ENCODE measurements at regions not wholly inside any gene's neighbourhood (a gene's known extent, or its start where the extent isn't known, plus 50 kb on each side); places are given as distances from the start of the nearest gene placed in this dataset.
"Not testable (repeated sequence)": the region's sequence is repeated elsewhere in the genome, so short reads cannot be mapped to it uniquely, and the experiment has no call there.

DNA sequence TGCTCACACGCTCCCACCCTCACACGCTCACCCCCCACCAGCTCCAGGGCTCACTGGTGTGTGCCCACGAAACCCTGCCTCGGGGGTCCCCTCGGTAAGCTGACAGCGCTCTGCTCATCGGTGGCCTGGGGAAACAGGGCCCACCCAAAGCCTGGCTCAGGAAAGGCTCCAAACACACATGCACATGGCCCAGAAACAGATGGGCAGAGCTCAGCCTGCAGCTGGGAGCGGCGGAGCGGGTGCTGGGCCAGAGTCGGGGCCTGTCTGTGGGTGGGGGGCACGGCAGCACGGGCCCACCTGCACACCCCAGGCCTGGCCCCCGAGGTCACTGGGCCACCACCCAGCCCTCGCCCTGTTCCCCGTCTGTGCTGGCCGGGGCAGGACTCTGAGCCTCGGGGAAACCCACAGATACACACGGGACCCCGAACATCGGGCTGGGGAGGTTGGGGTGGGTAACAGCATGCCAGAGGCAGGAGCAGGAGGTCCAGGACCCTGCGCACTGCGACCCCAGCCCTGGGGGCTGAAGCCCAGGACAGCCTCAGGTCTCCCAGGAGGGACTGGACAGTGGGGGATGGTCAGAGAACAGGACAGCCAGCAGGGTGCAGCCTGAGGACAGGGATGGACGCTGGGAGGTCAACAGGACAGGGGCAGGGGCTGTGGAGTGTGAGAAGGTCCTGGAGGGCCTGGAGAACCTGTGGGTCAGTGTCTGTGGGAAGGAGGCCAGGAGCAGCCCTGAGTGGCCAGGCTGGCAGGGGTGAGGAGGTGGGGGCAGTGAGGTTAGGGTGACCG is 165.1 kb downstream of the TMEM121 start:
- H3K4ac ChIP-seq (replicated peaks; ENCODE audit: insufficient read length, low read depth, low read length); H4K91ac ChIP-seq (replicated peaks; ENCODE audit: insufficient read length, low read length); H3K9ac ChIP-seq (replicated peaks in 1 of 4; ENCODE audit: extremely low read depth in 1 of 4, low read depth in 3 of 4, low read length in 3 of 4); H2AK5ac ChIP-seq (ENCODE audit: low read depth, low read length); H3K4me3 ChIP-seq (ENCODE audit: extremely low read depth in 1 of 4, insufficient read depth in 2 of 4, low read depth in 3 of 4, low read length in 4 of 4); H3K79me1 ChIP-seq (ENCODE audit: low read depth, low read length); H2BK12ac ChIP-seq (ENCODE audit: low read depth, low read length); H3K36me3 ChIP-seq (ENCODE audit: control insufficient read depth in 2 of 4, insufficient read depth in 4 of 4, low read length in 3 of 4); H2BK20ac ChIP-seq (ENCODE audit: low read length); CTCF ChIA-PET (ENCODE audit: partially characterized antibody); H2AFZ ChIP-seq (ENCODE audit: low read length); POLR2A ChIA-PET (ENCODE audit: partially characterized antibody); H3K4me1 ChIP-seq (replicated peaks in 1 of 4; ENCODE audit: control insufficient read depth in 3 of 4, insufficient read depth in 4 of 4, low read length in 3 of 4); FAIRE-seq; DNase-seq (ENCODE audit: low read depth in 1 of 2, low spot score in 2 of 2); H3K27me3 ChIP-seq (replicated peaks in 1 of 4; ENCODE audit: control insufficient read depth in 3 of 4, extremely low read depth in 1 of 4, insufficient read depth in 3 of 4, low read length in 3 of 4); H3K18ac ChIP-seq (ENCODE audit: extremely low read depth, low read length); H3K23ac ChIP-seq (ENCODE audit: insufficient read length); H3K14ac ChIP-seq (ENCODE audit: insufficient read length); H3K27ac ChIP-seq (ENCODE audit: low read depth, low read length); H4K8ac ChIP-seq (ENCODE audit: extremely low read depth, insufficient read depth, low read length); H4K5ac ChIP-seq (ENCODE audit: insufficient read length, low read depth, low read length); H4K20me1 ChIP-seq (replicated peaks in 1 of 2; ENCODE audit: control insufficient read depth in 1 of 2, insufficient read depth in 2 of 2, low read length in 2 of 2); H2BK120ac ChIP-seq (replicated peaks; ENCODE audit: low read depth, low read length); H3K56ac ChIP-seq (replicated peaks; ENCODE audit: insufficient read length, low read depth, low read length); H3K79me2 ChIP-seq (ENCODE audit: control insufficient read depth in 1 of 2, insufficient read depth in 2 of 2, low read length in 2 of 2); H2BK5ac ChIP-seq (ENCODE audit: low read depth, low read length); H2BK15ac ChIP-seq (ENCODE audit: low read length); H3K4me2 ChIP-seq (ENCODE audit: insufficient read depth in 1 of 2, low read depth in 2 of 2, low read length in 2 of 2): not testable (repeated sequence)
- WGBS, 2 experiments (ENCODE audit: extremely low coverage in 1 of 2, insufficient coverage in 1 of 2, insufficient read length in 1 of 2, insufficient replicate concordance in 2 of 2, low coverage in 1 of 2, low lambda C conversion rate in 2 of 2, missing lambda C conversion rate in 1 of 2) = 85% methylated on average over 16 of the region's 25 CpGs; no CpG with 5 or more reads in 1 of the 2 experiments
- Histone ChIP-seq H3K23me2 (ENCODE audit: low read depth, low read length) (peaks cover 21% of the 10 kb centered on the region; the same call in 1 of the 2 replicates), H3K9me3 (ENCODE audit: insufficient read depth in 2 of 2, low read depth in 1 of 2, low read length in 1 of 2) (peaks cover 45 to 52% of the 10 kb centered on the region in 2 experiments)

Data from H1 (cell line).